ENCODE measurements at regions not wholly inside any gene's neighbourhood (a gene's known extent, or its start where the extent isn't known, plus 50 kb on each side); places are given as distances from the start of the nearest gene placed in this dataset.
"Not testable (repeated sequence)": the region's sequence is repeated elsewhere in the genome, so short reads cannot be mapped to it uniquely, and the experiment has no call there.

DNA sequence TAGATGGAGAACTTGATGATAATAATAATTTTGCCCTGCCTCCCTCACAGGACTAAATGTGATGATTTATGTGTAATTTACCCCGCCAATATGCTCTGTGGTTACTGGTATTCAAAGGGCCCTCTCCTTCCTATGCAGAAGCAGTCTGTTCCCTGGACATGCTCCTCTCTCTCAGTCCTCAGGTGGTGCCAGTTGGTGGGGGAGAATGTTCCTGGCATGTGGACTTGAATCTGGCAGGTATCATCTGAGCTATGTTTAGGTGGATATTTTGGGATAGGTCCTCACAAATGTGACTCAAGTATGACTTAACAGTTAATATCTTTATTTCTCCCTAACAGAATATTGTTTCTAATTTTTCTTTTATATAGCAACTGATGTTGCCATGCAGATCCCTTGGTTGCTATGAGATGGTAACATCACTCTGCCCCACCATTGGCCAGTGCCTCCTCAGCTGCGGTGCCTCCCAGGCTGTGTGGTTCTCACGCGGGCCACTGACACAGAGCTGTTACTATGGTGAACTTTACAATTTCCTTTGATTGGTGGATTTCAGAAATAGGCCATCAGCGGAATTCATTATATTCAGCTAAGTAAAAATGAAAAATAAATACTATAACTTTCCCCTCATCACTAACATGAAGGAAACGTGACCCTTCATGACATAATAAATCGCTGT lies 106.7 kb upstream of the PELI1 start:
- H3K27ac ChIP-seq: no peak overlapping the region
- TF ChIP-seq ZFX (IDR thresholded peaks at IDR 0.05; ENCODE audit: borderline replicate concordance): no peak
- TF ChIP-seq, protein P1, sequence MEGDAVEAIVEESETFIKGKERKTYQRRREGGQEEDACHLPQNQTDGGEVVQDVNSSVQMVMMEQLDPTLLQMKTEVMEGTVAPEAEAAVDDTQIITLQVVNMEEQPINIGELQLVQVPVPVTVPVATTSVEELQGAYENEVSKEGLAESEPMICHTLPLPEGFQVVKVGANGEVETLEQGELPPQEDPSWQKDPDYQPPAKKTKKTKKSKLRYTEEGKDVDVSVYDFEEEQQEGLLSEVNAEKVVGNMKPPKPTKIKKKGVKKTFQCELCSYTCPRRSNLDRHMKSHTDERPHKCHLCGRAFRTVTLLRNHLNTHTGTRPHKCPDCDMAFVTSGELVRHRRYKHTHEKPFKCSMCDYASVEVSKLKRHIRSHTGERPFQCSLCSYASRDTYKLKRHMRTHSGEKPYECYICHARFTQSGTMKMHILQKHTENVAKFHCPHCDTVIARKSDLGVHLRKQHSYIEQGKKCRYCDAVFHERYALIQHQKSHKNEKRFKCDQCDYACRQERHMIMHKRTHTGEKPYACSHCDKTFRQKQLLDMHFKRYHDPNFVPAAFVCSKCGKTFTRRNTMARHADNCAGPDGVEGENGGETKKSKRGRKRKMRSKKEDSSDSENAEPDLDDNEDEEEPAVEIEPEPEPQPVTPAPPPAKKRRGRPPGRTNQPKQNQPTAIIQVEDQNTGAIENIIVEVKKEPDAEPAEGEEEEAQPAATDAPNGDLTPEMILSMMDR (IDR thresholded peaks at IDR 0.05): no peak

DNA sequence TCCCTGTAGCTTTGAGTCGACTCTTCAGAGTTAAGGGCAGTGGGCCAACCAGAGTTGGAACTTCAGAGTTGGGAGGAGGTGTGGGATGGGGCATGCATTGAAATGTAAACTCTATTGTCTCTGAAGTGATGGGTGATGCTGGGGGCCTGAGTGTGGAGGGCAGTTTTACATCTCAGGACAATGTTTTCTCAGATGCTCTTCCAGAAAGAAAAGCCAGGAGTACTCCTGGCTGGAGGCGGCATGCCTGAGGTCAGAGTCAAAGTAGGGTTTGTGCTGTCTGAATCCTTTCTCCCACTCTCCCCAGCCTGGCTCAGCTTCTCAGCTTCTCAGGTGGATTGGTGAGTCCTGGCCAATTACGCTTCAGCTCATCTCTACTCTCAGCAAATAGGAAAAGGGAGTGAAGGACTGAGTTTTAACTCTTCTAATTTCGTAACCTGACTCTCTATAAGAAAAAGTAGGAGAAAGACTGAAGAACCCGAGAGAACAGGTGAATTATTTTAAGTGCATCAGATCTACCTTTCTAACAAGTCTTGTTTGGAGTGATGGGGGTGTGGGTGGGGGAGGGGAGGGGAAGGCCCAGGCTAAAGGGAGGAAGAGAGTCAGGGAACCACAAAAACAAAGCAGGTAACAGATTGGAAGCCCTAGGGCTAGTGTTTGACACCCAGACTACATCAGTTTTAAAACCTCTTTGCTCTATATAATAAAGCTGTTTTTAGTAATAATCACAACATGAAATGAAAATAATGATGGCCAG lies 107.5 kb upstream of the PELI1 start:
- no peak for TF ChIP-seq ZFX (IDR thresholded peaks at IDR 0.05; ENCODE audit: borderline replicate concordance)
- TF ChIP-seq, protein P1 (IDR thresholded peaks at IDR 0.05): no peak
- H3K27ac ChIP-seq: no peak overlapping the region

DNA sequence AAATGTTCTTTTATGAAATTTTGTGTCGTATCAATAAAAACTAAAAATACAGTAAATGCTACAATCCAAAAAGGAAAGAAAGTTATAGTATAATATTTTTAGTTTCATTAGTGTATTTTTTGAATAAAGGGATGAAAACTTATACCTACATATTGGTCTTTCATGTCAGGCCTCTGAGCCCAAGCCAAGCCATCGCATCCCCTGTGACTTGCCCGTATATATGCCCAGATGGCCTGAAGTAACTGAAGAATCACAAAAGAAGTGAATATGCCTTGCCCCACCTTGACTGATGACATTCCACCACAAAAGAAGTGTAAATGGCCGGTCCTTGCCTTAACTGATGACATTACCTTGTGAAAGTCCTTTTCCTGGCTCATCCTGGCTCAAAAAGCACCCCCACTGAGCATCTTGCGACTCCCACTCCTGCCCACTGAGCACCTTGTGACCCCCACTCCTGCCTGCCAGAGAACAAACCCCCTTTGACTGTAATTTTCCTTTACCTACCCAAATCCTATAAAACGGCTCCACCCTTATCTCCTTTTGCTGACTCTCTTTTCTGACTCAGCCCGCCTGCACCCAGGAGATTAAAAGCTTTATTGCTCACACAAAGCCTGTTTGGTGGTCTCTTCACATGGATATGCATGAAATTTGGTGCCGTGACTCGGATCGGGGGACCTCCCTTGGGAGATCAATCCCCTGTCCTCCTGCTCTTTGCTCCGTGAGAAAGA lies 108.2 kb upstream of the PELI1 start:
- not testable (repeated sequence) for H3K27ac ChIP-seq

DNA sequence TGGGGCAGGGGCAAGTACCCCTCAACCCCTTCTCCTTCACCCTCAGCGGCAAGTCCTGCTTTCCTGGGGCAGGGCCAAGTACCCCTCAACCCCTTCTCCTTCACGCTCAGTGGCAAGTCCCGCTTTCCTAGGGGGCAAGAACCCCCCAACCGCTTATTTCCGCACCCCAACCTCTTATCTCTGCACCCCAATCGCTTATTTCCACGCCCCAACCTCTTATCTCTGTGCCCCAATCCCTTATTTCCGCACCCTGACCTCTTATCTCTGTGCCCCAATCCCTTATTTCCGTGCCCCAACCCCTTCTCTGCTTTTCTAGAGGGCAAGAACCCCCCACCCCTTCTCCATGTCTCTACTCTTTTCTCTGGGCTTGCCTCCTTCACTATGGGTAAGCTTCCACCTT lies 109.2 kb upstream of the PELI1 start:
- H3K27ac ChIP-seq: not testable (repeated sequence)

DNA sequence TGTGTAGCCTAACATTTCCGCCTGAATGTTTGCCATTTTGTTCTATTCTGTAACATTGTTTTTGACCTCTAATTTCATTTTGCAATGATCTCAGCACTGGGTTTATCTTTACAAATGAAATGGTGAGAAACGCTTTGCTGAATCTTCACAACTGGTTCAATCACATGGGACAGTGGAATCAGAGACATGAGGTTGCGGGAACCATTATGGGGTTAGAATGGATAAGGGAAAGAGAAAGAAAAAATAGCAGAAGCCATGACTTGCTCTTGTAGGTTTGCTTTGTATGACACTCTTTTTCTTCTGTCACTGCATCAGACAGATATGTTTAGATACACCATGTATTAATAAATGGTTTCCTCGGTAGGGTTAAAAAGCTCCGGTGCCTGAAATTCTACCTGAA lies 114.3 kb upstream of the PELI1 start:
- TF ChIP-seq, protein P1 (IDR thresholded peaks at IDR 0.05): no peak
- no peak for TF ChIP-seq ZFX (IDR thresholded peaks at IDR 0.05; ENCODE audit: borderline replicate concordance)
- no peak overlapping the region for H3K27ac ChIP-seq

DNA sequence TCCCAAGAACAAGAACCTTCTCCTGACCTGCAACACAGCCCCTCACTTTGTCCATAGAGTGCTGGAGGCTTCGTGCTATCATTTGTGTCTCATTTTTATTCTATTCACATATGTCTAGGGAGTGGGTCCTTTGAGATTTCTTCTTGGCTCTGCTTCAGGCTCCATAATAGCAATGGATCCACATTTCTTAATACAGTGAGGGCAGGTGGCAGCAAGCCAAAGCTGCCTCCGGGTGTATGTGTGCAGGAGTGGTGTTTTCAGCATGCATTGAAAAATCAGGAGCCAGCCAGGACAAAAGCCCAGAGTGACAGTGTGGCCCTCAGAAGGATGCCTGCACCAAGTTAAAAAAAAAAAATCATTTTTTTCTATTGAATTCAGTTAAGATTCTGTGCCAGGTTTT lies 115.1 kb upstream of the PELI1 start:
- no peak for TF ChIP-seq ZFX (IDR thresholded peaks at IDR 0.05; ENCODE audit: borderline replicate concordance)
- TF ChIP-seq, protein P1 (IDR thresholded peaks at IDR 0.05): no peak
- H3K27ac ChIP-seq: no peak overlapping the region

DNA sequence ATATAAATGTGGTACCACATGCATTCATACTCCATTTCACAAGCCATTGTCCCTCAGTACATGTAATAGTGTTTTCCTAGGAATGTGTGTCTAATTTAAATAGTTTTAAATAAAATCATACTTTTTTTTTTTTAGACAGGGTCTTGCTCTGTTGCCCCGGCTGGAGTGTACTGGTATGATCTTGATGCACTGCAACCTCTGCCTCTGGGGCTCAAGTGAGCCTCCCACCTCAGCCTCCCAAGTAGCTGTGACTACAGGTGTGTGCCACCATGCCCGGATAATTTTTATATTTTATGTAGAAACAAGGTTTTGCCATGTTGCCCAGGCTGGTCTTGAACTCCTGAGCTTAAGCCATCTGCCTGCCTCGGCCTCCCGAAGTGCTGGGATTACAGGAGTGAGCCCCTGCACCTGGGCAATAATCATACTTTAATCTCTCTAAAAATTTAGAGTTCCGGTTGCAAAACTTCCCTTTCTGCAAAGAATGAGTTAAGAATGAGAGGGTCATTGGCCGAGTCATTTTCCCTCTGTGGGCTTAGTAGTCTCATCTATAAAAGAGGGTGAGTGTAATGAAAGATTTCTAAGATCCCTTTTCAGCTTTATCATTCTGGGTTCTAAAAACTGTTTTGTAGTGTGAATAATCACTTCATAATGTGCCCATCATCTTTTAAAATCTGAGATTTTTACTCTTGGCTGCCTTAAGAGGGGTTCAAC lies 116.0 kb upstream of the PELI1 start:
- no peak overlapping the region for H3K27ac ChIP-seq

More for the DNA sequence above, 116.0 kb upstream of the PELI1 start:
- TF ChIP-seq, protein P1 (IDR thresholded peaks at IDR 0.05): no peak
- no peak for TF ChIP-seq ZFX (IDR thresholded peaks at IDR 0.05; ENCODE audit: borderline replicate concordance)

All from 22Rv1 (cell line).